Kidney glomerular epithelial cell (primary cell): ENCODE measurements at regions not wholly inside any gene's neighbourhood (a gene's known extent, or its start where the extent isn't known, plus 50 kb on each side); places are given as distances from the start of the nearest gene placed in this dataset.
"Not testable (repeated sequence)": the region's sequence is repeated elsewhere in the genome, so short reads cannot be mapped to it uniquely, and the experiment has no call there.

Source experiments
- DNase-seq: peaks from one replicate; lab custom pipeline; 2025; lab: John Stamatoyannopoulos, UW

DNA sequence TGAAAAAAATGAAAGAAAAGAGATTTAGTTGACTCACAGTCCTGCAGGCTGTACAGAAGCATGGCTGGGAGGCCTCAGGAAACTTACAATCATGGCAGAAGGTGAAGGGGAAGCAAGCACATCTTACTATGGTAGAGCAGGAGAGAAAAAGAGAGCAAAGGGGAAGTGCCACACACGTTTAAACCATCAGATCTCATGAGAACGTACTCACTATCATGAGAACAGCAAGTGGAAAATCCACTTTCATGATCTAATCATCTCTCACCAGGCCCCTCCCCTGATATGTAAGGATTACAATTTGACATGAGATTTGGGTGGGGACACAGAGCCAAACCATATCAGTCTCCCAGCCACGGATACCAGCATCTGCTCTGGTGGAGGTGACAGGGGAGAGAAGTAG, 50.8 kb upstream of the CPOX start:
- no peak for DNase-seq

DNA sequence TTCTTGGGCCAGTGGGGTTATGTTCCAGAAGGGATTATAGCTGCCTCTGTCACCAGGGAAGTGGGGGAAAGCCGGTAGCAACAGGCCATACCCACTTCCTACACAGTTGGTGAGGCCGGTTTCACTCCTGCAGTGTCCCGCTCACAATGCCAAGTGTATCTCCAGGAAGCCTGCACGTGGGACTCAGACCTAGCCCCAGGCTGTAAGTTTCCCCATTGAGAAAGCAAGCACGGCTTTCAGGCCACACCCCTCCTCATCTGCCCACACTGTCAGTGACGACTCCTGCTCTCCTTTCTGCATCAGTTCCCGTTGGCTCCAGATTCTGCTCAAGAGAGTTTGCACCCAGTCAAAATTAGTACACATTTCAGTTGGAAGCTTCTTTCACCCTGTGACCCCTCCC, 51.6 kb upstream of the CPOX start:
- no peak for DNase-seq

DNA sequence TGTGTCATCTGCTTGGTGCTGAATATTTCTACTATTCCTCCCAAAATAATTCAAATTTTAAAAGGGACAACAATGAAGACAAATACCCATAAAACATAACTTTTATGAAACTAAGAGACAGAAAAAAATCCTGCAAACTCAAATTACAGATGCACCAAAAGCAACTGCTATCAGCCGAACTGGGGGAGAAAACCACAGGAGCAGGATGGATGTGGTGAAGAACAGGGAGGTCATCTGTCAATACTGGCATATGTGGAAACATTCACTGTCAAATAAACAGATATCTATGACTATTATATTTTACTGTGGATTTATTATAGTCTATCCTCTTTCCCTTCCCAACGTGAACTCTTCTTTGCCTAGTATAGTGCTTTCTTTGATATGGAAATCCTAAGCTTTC, 53.3 kb upstream of the CPOX start:
- no peak for DNase-seq

DNA sequence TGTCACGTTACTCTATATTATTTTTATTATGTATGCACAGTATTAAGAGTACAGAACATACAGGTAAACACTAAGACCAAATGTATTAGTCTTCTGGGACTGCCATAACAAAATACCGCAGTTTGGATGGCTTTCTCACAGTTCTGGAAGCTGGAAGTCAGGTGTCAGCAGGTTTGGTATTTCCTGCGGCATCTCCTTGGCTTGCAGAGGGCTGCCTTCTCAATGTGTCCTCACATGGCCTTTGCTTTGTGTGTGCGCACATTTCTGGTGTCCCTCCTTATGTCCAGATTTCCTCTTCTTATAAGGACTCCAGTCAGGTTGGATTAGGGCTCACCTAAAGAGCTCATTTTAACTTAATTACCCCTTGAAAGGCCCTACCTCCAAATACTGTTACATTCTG, 53.8 kb upstream of the CPOX start:
- DNase-seq, result no peak

DNA sequence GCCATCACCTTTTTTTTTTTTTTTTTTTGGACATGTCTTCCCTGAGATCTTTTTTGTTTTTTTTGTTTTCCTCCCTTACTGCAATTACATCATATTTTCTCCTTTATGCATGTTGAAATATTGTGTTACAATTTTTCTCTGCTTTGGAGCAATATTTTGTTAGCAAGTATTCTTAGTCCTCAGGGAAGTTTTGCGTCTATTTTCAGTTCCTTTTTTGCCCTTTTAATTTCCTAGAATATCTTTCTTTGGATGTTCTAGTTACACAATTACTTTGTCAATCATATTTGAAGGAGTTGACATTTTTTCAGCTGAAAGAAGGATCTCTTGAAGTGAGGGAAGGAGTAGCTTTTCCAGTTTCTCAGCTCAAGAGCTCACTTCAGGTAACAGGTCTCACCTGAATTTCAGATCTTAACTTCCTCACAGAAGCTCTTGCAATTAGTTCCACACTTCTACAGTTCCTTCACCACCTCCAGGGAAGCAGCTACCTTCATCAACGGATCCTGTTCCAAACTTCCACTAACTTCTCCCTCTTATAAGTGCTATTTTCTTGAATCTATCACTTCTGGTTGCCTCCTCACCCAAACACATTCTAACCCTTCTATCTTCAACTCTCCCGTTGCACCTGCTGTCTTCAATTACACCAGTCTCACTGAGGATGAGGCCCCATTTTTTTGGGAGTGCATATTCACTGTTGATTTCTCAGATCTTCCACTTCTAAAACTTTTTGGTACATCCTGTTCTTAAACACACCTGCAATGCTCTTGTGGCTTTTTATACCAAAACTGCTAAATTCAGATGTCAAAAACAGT, 57.8 kb upstream of the CPOX start:
- DNase-seq, result no peak

DNA sequence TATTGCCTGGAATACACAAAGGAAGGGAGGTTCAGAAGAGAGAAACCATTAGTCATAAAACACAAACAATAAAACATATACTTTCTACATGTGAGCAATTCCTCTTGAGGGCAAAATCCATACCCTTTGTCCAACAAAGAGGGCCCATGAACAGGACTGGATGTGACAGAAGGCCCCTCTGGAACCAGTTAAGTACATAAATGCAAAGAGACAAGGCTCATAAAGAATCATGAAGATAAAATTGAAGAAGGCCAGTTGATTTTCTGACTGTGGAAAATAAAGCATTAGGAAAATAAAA, 58.3 kb upstream of the CPOX start:
- no peak for DNase-seq

DNA sequence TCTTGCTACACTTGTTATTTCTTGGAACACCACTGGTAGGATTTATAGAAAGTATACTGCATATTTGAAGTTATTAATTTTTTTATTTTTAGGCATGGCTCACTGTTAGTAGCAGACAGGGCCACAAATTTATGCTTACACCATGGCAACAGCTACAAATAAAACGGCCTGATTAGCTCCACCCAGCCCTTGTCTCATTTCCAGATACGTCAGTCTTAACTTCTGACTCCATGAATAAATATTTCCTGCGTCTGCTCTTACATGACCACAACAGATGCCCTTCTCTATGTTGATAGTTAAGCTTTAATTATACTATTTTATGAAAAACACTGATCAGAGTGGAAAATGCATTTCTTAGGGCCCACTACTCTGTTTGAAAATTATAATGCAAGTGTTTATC, 62.3 kb upstream of the CPOX start:
- no peak for DNase-seq

DNA sequence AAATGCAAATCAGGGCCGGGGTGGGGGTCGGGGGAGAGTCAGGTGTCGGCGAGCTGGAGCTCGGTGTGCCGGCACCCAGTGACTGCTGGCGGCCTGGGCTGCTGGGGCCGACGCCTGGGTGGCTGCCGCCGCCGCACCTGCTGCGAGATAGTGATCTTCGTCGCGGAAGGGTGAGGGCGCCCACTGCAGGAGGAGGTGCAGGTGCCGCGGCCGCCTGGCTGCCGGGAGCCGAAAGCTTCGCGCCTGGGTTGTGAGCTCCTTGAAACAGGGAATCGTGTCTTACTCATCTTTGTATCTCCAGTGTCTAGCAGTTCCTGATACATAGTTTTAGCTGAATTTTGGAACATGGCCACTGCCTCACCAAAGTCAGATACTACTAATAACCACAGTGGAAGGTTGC, 64.0 kb upstream of the CPOX start:
- no peak for DNase-seq

DNA sequence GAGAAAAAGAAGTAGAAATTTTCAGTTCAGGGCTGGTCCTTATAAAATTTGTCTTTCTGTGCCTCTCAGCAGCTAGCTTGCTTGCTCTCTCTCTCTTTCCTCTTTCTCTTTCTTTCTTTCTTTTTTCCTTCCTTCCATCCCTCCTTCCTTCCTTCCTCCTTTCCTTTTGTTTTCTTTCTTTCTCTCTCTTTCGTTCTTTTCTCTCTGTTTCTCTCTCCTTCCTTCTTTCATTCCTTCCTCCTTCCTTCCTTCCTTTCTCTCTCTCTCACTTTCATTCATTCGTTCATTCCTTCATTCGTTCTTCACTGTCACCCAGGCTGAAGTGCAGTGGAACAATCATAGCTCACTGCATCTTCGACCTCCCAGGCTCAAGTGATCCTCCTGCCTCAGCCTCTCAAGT, 69.3 kb upstream of the CPOX start:
- DNase-seq, result no peak

DNA sequence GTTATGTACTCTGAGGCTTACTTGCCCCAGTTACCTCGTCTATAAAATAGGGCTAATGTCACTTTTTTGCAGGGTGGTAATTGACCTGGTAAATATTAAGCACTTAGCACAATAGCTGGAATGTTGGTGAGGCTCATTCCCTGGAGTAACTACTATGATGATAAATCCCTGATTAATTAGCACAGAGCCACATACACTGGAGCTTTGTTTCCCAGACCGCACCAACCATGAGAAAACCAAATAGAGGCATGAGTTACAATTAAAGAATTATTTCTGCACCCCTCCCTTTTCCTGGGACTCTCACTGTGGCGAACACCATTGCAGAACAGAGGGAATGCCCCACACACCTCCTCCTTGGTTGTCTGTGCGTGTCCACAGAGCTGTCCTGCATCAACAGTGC, 76.6 kb upstream of the CPOX start:
- no peak for DNase-seq

DNA sequence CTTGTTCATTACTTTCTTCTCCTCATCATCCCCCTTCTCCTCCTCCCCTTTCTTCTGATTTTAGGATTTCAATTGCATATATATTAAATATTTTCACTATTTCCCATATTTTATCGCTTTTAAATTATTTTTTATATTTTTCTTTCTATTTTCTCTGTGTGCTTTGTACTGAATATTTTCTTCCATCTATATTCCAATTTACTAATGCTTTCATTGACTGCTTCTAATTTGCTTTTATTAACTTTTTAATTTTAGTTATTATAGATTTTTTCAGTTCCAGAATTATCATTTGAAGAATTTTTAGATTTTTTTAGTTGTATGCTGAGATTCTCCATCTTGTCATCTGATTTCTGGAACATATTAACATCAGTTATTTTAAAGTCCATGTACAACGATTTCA, 83.2 kb upstream of the ST3GAL6 start:
- no peak for DNase-seq

DNA sequence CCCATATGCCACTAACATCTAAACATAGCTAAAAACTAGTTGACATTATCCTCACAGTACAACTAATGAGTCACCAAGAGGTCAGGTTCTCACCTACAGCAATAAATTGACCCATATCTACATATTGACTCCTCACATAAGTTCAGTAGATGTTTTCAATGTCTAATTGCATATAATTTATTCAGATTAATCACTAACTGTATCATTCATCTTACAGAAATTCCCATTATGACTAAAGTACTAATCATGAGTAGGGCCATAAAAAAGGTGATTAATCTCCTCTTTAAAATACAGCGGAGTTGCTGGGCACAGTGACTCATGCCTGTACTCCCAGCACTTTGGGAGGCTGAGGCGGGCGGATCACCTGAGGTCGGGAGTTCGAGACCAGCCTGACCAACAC, 82.4 kb upstream of the ST3GAL6 start:
- DNase-seq, result peak; percentile 18

DNA sequence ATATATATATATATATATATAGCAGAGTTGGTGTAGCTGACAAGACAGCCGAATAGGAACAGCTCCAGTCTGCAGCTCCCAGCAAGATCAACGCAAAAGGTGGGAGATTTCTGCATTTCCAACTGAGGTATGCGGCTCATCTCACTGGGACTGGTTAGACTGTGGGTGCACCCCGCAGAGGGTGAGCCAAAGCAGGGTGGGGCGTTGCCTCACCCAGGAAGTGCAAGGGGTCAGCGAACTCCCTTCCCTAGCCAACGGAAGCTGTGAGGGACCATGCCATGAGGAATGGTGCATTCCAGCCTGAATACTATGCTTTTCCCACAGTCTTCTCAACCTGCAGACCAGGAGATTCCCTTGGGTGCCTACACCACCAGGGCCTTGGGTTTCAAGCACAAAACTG, 81.7 kb upstream of the ST3GAL6 start:
- DNase-seq, result no peak

DNA sequence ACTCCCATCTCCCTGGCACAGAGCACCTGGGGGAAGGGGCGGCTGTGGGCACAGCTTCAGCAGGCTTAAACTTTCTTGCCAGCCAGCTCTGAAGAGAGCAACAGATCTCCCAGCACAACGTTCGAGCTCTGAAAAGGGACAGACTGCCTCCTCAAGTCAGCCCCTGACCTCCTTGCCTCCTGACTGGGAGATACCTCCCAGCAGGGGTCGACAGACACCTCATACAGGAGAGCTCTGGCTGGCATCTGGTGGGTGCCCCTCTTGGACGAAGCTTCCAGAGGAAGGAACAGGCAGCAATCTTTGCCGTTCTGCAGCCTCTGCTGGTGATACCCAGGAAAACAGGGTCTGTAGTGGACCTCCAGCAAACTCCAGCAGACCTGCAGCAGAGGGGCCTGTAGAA, 80.7 kb upstream of the ST3GAL6 start:
- not testable (repeated sequence) for DNase-seq

DNA sequence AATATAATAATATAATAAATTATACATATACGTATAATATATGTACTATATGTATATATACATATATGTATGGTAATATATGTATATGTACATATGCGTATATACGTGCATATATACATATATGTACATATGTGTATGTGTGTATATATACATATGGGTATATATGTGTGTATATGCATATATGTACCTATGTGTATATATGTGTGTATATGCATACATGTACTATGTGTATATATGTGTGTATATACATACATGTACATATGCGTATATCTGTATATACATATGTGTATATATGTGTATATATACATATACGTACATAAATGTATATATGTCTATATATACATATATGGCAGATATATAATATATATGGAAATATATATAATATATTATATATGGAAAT, 74.8 kb upstream of the ST3GAL6 start:
- DNase-seq, result no peak

DNA sequence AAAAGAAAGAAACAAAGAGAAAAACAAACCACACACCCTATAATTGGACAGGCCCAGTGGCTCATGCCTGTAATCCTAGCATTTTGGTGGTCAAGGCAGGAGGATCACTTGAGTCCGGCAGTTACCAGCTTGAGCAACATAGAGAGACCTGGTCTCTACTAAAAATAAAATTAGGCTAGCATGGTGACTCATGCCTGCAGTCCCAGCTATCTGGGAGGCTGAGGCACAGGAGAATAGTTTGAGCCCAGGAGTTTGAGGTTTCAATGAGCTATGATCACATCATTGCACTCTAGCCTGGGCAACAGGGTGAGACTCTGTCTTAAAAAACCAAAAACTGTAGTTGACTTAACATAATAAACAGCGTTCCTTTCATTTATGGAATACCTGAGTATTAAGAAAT, 72.3 kb upstream of the ST3GAL6 start:
- DNase-seq, result no peak

DNA sequence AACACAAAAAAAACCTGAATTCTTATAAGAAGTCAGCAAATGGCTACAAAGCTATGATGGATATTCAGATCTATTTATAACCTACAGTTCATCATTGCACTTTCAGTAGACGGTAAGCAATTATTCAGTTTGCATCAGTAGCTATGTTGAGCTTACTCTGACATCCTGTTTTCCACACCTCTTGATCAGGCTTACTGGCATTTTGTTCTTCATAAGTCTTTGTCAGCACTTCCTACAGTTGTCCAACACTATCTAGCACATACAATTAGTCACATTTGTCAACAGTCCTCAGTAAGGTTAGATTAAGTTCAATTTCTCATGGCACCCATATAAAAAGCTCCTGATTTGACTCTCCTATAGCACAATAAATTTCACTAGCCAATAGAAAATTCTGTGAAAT, 71.2 kb upstream of the ST3GAL6 start:
- DNase-seq, result no peak

DNA sequence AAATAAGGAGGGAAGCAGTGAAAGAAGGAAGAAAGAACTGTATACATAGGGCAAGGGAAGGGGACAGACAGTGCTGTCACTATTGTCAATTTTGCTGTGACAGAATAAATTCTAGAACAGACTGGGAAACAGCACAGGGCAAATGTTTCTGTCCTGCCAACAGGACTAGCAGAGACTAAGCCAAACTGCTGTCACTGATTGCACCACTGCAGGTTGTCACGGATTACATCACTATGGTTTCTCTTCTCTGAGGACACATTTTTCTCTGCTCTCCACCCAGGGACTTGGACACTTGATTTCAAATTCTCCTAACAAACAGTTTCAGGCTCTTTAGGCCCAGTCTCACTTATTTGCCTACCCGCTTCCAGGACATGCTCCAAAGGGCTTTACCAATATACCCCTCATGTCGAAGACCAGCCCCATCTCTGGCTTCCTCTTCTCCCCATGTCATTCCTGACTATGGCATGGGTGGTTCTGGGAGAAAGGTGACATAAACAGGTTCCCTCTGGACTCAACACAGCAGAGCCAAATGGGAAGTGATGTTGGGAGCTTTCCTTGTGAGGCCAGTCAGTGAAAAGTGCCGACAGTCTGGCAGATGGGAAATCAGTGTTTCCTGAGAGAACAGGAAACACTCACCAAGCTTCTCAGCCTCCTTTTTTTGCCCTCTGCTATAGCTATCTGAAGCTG, 70.2 kb upstream of the ST3GAL6 start:
- no peak for DNase-seq

DNA sequence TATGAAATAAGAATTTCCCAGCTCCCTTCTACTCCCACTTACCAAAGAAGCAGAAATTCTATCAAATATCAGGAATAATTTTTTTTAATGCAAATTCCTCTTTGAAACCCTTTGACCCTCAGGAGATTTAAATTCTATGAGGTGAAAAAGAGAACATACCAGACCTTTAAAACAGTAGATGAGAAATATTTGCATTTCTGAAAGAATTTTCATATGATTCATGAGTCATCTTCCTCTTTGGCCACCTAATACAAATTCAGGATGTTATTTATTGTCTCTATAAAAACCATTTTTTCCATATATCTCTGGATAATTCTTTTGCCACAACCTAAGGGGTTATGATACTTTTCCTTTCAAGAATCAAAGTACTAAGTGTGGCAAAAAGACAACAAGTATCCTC, 67.3 kb upstream of the ST3GAL6 start:
- DNase-seq, result no peak

DNA sequence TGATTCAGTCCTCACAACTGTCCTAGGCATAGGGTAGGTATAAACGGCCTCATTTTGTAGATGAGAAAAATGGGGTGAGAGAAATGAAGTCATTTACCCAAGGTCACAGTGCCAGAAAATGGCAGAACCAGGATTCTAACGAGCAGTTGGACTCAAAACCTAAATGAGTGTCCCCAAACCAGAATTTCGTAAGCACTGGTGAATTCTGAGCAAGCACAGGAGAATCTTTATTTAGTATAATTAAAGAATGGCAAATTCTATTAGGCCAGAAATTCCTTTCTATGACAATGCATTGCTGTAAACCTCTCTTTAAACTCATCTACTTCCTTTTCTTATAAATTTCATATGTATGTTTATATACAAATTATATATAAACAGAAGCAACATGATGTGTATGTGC, 66.8 kb upstream of the ST3GAL6 start:
- not testable (repeated sequence) for DNase-seq

DNA sequence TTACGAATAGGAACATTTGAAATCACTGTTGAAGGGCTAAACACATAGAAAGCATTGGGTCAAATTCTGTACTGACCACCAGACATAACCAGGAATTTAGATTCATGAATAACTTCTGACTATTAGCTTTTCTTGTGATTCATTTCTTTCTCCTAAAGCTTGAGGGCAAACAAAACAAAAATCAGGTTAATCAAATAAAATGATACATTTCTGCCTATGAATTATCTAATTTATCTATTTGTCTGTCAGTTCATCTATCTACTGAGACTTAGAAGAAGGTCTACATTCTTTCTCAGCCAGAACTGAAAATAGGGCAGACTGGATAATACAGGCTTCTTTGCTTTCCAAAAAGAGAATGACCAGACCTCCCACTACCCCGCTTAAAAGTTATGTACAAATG, 65.9 kb upstream of the ST3GAL6 start:
- DNase-seq, result no peak

DNA sequence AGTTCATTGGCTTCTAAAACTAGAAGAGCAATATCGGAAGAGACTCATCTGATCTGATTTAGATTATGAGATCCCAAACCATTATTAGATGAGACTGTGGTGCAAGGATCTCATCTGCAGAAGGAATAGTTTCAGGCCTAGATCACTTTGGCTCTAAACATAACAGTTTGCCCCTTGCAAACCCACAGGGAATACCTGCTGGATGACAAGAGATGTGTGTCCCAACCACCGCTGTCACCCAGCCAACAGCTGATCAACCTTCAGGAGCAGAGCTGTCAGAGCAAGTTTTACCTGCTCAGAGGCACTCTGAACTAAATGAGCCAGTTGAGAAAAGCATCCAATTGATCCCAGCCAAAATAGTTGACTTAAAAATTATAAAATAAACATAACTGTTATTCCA, 64.0 kb upstream of the ST3GAL6 start:
- no peak for DNase-seq

DNA sequence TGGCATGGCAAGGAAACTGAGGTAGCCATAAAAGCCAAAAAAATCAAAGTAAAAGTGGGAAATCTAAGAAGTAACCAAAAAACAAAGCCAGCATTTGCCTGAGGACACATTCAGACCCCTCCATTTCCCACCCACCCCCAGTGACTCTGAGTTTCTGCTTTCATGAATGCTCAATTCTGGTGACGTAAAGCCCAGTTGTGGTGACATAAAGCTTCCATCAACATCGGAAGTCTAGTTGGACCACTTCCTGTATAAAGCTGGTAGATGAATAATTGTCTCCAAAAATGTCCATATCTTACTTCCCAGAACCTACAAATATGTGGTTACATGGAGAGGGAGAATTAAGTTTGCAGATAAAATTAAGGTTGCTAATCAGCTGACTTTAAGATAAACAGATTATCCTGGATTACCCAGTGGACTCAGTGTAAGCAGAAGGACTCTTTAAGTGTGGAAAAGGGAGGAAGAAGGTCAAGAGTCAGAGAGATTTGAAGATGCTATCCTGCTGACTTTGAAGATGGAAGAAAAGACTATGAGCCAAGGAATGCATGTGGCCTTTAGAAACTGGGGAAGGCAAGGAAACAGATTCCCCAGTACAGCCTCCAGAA, 62.0 kb upstream of the ST3GAL6 start:
- no peak for DNase-seq

DNA sequence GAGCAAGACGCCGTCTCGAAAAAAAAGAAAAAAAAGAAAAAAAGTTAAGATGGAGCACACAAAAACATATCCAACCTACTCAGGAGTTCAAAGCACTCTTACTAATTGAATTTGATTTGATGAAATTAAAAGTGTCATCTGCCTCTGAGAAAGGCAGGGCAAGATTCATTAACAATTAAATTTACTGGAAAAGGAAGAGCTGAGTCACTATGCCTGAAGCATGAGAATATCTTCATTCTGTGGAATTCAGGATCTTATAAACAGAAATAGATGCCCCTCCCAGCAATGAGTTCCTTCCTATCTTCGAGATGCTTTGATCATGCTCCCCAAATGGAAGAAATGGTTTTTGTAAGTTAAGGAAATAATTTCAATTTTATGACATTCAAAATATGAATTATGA, 61.0 kb upstream of the ST3GAL6 start:
- no peak for DNase-seq
